SK-N-SH treated with all-trans-retinoic acid at 6 μM for 48 hours (cell line): ENCODE measurements at regions not wholly inside any gene's neighbourhood (a gene's known extent, or its start where the extent isn't known, plus 50 kb on each side); places are given as distances from the start of the nearest gene placed in this dataset.

Experiments used
- CSDC2 ChIP-seq: fragments of 250-450 bp; sonication (Bioruptor Pico); IDR thresholded peaks from 2 replicates; pipeline ENCODE4 v1.5.0; 2020; ENCODE audit warnings: mild to moderate bottlenecking, moderate library complexity
- OSR1 ChIP-seq: fragments of 250-450 bp; sonication (Bioruptor Pico); IDR thresholded peaks from 2 replicates; pipeline ENCODE4 v1.8.0; 2022; ENCODE audit warnings: moderate library complexity, mild to moderate bottlenecking, inconsistent platforms
- SNAI2 ChIP-seq: fragments of 250-450 bp; sonication (Bioruptor Pico); IDR thresholded peaks from 2 replicates; pipeline ENCODE4 v1.5.0; 2020; ENCODE audit warnings: mild to moderate bottlenecking, moderate library complexity
- ZC3H10 ChIP-seq: fragments of 250-450 bp; sonication (Bioruptor Pico); IDR thresholded peaks from 2 replicates; pipeline ENCODE4 v1.5.1; 2021; ENCODE audit warnings: mild to moderate bottlenecking, moderate library complexity
- TF ChIP-seq, protein P1 (sequence below): fragments of 250-450 bp; sonication (Bioruptor Pico); IDR thresholded peaks from 2 replicates; pipeline ENCODE4 v1.5.1; 2020; ENCODE audit warnings: low read depth, mild to moderate bottlenecking, moderate library complexity
- TF ChIP-seq, protein P2 (sequence below): fragments of 250-450 bp; sonication (Bioruptor Pico); IDR thresholded peaks from 2 replicates; pipeline ENCODE4 v1.8.0; 2021; ENCODE audit warnings: low read depth, mild to moderate bottlenecking, moderate library complexity, borderline replicate concordance

DNA sequence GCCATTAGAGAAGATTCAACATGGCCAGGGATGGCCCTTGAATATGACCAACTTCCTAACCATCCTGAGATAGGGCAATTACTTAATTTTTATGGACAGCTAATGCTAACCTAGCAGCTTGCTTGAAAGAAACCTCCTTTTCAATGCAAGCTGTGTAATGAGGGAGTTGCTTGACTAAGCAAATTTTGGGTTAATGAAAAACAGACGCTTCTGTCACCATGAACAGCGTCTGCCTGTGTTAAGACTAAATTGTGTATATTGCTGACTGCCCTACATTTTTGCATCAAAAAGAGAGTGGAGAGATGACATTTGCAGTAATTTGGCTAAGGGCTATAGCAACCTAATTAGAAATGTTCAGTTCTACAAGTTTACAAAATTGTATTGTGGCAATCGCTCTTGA is 319.2 kb upstream of the LRATD1 start:
- TF ChIP-seq ZC3H10 (CRISPR knock-in tag): no peak
- TF ChIP-seq, protein P1, sequence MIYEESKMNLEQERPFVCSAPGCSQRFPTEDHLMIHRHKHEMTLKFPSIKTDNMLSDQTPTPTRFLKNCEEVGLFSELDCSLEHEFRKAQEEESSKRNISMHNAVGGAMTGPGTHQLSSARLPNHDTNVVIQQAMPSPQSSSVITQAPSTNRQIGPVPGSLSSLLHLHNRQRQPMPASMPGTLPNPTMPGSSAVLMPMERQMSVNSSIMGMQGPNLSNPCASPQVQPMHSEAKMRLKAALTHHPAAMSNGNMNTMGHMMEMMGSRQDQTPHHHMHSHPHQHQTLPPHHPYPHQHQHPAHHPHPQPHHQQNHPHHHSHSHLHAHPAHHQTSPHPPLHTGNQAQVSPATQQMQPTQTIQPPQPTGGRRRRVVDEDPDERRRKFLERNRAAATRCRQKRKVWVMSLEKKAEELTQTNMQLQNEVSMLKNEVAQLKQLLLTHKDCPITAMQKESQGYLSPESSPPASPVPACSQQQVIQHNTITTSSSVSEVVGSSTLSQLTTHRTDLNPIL (CRISPR knock-in tag): no peak
- no peak for TF ChIP-seq OSR1 (CRISPR knock-in tag)
- no peak for TF ChIP-seq CSDC2 (CRISPR knock-in tag)
- TF ChIP-seq SNAI2 (CRISPR knock-in tag): no peak
- TF ChIP-seq, protein P2, sequence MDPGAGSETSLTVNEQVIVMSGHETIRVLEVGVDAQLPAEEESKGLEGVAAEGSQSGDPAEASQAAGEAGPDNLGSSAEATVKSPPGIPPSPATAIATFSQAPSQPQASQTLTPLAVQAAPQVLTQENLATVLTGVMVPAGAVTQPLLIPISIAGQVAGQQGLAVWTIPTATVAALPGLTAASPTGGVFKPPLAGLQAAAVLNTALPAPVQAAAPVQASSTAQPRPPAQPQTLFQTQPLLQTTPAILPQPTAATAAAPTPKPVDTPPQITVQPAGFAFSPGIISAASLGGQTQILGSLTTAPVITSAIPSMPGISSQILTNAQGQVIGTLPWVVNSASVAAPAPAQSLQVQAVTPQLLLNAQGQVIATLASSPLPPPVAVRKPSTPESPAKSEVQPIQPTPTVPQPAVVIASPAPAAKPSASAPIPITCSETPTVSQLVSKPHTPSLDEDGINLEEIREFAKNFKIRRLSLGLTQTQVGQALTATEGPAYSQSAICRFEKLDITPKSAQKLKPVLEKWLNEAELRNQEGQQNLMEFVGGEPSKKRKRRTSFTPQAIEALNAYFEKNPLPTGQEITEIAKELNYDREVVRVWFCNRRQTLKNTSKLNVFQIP (CRISPR knock-in tag): no peak
